Esophagus squamous epithelium (tissue), 4 donors: ENCODE measurements at regions not wholly inside any gene's neighbourhood (a gene's known extent, or its start where the extent isn't known, plus 50 kb on each side); places are given as distances from the start of the nearest gene placed in this dataset.

Experiments used
- POLR2A ChIP-seq, 4 donors: fragments of 450-650 bp; IDR thresholded peaks; one replicate each; pipeline ENCODE4 v1.6.1; 2017; ENCODE audit warnings: antibody characterized with exemption in 4 of 4, mild to moderate bottlenecking in 4 of 4, moderate library complexity in 3 of 4
- TF ChIP-seq, protein P1 (sequence below), 6 experiments: fragments of 450-650 bp in 4 of 6; fragments of 200-600 bp in 2 of 6; sonication (generic) in 2 of 6; IDR thresholded peaks; one replicate each; pipeline ENCODE4 v1.5.1; 2016 to 2019; ENCODE audit warnings: antibody characterized with exemption in 6 of 6, mild to moderate bottlenecking in 4 of 6, moderate library complexity in 4 of 6

DNA sequence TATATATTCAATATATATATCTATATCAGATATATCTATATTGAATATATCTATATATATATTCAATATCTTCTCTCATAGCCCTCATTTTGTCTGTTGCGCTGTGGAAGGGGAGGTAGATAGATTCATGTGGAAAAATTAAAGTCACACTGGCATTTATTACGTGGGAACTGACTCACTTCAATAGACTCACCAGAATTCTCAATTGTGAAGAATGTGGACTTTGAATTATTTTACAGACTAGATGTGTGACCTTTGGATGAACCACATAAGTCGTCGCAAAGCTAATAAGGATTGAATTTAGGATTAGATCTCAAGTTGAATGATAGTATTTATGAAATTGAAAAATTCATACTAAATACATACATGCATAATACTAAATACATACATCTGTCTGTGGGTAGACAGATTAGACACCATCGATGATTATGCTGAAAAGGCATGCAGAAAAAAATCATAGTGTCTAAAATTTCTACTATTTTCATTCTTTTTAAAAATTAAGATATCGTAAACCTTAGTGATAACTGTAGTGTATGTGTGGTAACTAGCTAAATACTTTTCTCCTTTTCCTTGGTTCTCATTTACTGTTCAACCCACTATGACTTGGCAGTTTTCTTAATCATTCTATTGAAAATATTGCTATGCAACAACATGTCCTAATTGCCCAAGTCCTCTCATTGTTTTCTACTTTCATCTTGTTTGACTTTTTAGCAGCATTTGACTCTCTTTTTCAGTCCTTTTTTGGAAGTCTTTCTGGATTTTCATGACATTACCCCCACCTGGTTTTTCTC, 61.8 kb upstream of the A1CF start:
- TF ChIP-seq, protein P1, sequence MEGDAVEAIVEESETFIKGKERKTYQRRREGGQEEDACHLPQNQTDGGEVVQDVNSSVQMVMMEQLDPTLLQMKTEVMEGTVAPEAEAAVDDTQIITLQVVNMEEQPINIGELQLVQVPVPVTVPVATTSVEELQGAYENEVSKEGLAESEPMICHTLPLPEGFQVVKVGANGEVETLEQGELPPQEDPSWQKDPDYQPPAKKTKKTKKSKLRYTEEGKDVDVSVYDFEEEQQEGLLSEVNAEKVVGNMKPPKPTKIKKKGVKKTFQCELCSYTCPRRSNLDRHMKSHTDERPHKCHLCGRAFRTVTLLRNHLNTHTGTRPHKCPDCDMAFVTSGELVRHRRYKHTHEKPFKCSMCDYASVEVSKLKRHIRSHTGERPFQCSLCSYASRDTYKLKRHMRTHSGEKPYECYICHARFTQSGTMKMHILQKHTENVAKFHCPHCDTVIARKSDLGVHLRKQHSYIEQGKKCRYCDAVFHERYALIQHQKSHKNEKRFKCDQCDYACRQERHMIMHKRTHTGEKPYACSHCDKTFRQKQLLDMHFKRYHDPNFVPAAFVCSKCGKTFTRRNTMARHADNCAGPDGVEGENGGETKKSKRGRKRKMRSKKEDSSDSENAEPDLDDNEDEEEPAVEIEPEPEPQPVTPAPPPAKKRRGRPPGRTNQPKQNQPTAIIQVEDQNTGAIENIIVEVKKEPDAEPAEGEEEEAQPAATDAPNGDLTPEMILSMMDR (IDR thresholded peaks at IDR 0.05) = no peak
- TF ChIP-seq POLR2A (IDR thresholded peaks at IDR 0.05) = no peak
